LNCaP clone FGC (cell line): ENCODE measurements at regions not wholly inside any gene's neighbourhood (a gene's known extent, or its start where the extent isn't known, plus 50 kb on each side); places are given as distances from the start of the nearest gene placed in this dataset.

ENCODE experiments used
- DNase-seq: peaks from one replicate; pipeline ENCODE4 v3.0.0-alpha.2; 2011; ENCODE audit warnings: low read depth
- H3K4me3 ChIP-seq: 2 replicates; pipeline ENCODE4 v1.5.1; 2011; ENCODE audit warnings: mild to moderate bottlenecking, low read depth, low read length, control low read depth
- CTCF ChIP-seq: IDR thresholded peaks from 2 replicates; pipeline ENCODE4 v1.5.1; 2012; ENCODE audit warnings: mild to moderate bottlenecking; ENCODE audit not compliant: control insufficient read depth, insufficient read depth; ENCODE audit errors: extremely low read depth

GRCh38 chr6:3900744-3901336 lies 51.7 kb downstream of the FAM50B start:
- no peak overlapping the region for H3K4me3 ChIP-seq
- no peak for DNase-seq
- no peak for TF ChIP-seq CTCF

GRCh38 chr6:3902871-3903648 lies 53.9 kb downstream of the FAM50B start:
- TF ChIP-seq CTCF, result no peak
- no peak overlapping the region for H3K4me3 ChIP-seq
- DNase-seq, result no peak

GRCh38 chr6:3904518-3904917 lies 55.3 kb downstream of the FAM50B start:
- no peak overlapping the region for H3K4me3 ChIP-seq
- no peak for DNase-seq
- TF ChIP-seq CTCF, result no peak

- DNase-seq, result no peak
- TF ChIP-seq CTCF, result no peak
- H3K4me3 ChIP-seq, result no peak overlapping the region
Measured at GRCh38 chr6:3905945-3906845, 57.0 kb downstream of the FAM50B start.

- no peak for TF ChIP-seq CTCF
- no peak for DNase-seq
- no peak overlapping the region for H3K4me3 ChIP-seq
Measured at GRCh38 chr6:3906846-3907151, 57.6 kb downstream of the FAM50B start.

- no peak for DNase-seq
- no peak overlapping the region for H3K4me3 ChIP-seq
- no peak for TF ChIP-seq CTCF
Measured at GRCh38 chr6:3908223-3908622, 59.0 kb downstream of the FAM50B start.
